ENCODE measurements at regions not wholly inside any gene's neighbourhood (a gene's known extent, or its start where the extent isn't known, plus 50 kb on each side); places are given as distances from the start of the nearest gene placed in this dataset.

- ATAC-seq, result no peak
- no peak overlapping the region for H3K4me2 ChIP-seq (ENCODE audit: low read length)
- no peaks in the 10 kb centered on the region for H4K20me1 ChIP-seq (ENCODE audit: insufficient read depth)
- no peak overlapping the region for H3K4me3 ChIP-seq (replicated peaks in 1 of 2; ENCODE audit: low read depth in 1 of 2, low read length in 2 of 2)
- BruUV-seq (replicated peaks), result no TSS peak
- intact Hi-C loops (cut with micrococcal nuclease), result no loop called here
- RAD21 ChIA-PET (ENCODE audit: low non-redundant PET in 1 of 2, low total read pairs in 2 of 2, uncharacterized antibody in 2 of 2, unreplicated experiment in 2 of 2), result no interaction called here
- no peak overlapping the region for H3K27ac ChIP-seq (ENCODE audit: low read depth, low read length)
- no peak overlapping the region for H2AFZ ChIP-seq (ENCODE audit: low read depth, low read length, poor library complexity, severe bottlenecking)
- TF ChIP-seq POLR2A (IDR thresholded peaks at IDR 0.05; ENCODE audit: borderline replicate concordance, extremely low read depth, insufficient read depth, insufficient read length) (no peak), ZFX (IDR thresholded peaks at IDR 0.05) (no peak), CBX3 (IDR thresholded peaks at IDR 0.05; ENCODE audit: low read depth) (no peak), YY1 (IDR thresholded peaks at IDR 0.05; ENCODE audit: extremely low read depth, insufficient replicate concordance, low read depth, low read length) (no peak), TCF7L2 (IDR thresholded peaks at IDR 0.05; ENCODE audit: borderline replicate concordance, extremely low read depth, insufficient read depth, insufficient read length) (no peak), ELF1 (IDR thresholded peaks at IDR 0.05; ENCODE audit: borderline replicate concordance, low read depth) (no peak), RAD21 (IDR thresholded peaks at IDR 0.05; ENCODE audit: low read depth) (no peak)
- H3K4me1 ChIP-seq (ENCODE audit: control insufficient read depth in 1 of 2, insufficient read depth in 2 of 2, low read length in 2 of 2), result no peaks in the 10 kb centered on the region
- no peaks in the 10 kb centered on the region for H3K9me3 ChIP-seq (ENCODE audit: control insufficient read depth in 1 of 2, insufficient read depth in 1 of 2, low read depth in 1 of 2, low read length in 2 of 2)
- H3K27me3 ChIP-seq (ENCODE audit: insufficient read depth, low read length), result peaks cover 20% of the 10 kb centered on the region
- no peak for DNase-seq (ENCODE audit: low read depth, low spot score)
- no peaks in the 10 kb centered on the region for H3K36me3 ChIP-seq (ENCODE audit: control insufficient read depth in 1 of 2, insufficient read depth in 2 of 2, low read length in 2 of 2)
- H3K9me2 ChIP-seq (ENCODE audit: insufficient read depth), result no peaks in the 10 kb centered on the region
- CTCF ChIA-PET, result no interaction called here
- no peak overlapping the region for H3K9ac ChIP-seq (ENCODE audit: low read length)
- POLR2A ChIA-PET, result no interaction called here
- H3K79me2 ChIP-seq (ENCODE audit: insufficient read depth, low read length), result no peaks in the 10 kb centered on the region
These were observed 147.1 kb upstream of the SESN3 start for GRCh38 chr11:95378111-95378510.

DNA sequence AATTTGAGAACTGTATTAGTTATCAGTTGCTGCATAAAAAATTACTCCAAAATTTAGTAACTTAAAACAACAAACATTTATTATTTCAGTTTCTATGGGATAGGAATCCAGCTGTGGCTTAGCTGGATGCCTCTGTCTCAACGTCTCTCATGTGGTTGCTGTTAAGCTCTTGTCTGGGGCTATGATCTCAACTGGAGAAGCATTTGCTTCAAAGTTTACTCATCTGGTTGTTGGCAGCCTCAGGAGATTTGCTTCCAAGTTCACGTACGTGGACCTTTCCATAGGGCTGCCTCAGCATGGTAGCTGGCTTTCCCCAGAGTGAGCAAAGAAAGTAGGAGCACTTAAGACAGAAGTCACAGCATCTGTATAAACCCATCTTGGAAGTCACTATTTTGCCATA is 144.9 kb upstream of the SESN3 start:
- no peak for ATAC-seq
- no peak for DNase-seq (ENCODE audit: low read depth, low spot score)

More for the DNA sequence above, 144.9 kb upstream of the SESN3 start:
- H3K4me3 ChIP-seq (replicated peaks in 1 of 2; ENCODE audit: low read depth in 1 of 2, low read length in 2 of 2), result no peak overlapping the region
- no peaks in the 10 kb centered on the region for H3K9me2 ChIP-seq (ENCODE audit: insufficient read depth)
- no peak overlapping the region for H3K4me2 ChIP-seq (ENCODE audit: low read length)
- H3K9ac ChIP-seq (ENCODE audit: low read length), result no peak overlapping the region
- H3K27ac ChIP-seq (ENCODE audit: low read depth, low read length), result no peak overlapping the region
- no peaks in the 10 kb centered on the region for H3K4me1 ChIP-seq (ENCODE audit: control insufficient read depth in 1 of 2, insufficient read depth in 2 of 2, low read length in 2 of 2)
- H3K27me3 ChIP-seq (ENCODE audit: insufficient read depth, low read length), result peaks cover 13% of the 10 kb centered on the region; the same call in 1 of the 2 replicates
- BruUV-seq (replicated peaks), result no TSS peak
- RAD21 ChIA-PET (ENCODE audit: low non-redundant PET in 1 of 2, low total read pairs in 2 of 2, uncharacterized antibody in 2 of 2, unreplicated experiment in 2 of 2), result no interaction called here
- no peak overlapping the region for H2AFZ ChIP-seq (ENCODE audit: low read depth, low read length, poor library complexity, severe bottlenecking)
- POLR2A ChIA-PET, result no interaction called here
- CTCF ChIA-PET, result no interaction called here
- intact Hi-C loops (cut with micrococcal nuclease), result no loop called here
- no peaks in the 10 kb centered on the region for H3K79me2 ChIP-seq (ENCODE audit: insufficient read depth, low read length)
- H3K36me3 ChIP-seq (ENCODE audit: control insufficient read depth in 1 of 2, insufficient read depth in 2 of 2, low read length in 2 of 2), result no peaks in the 10 kb centered on the region
- no peak for TF ChIP-seq POLR2A (IDR thresholded peaks at IDR 0.05; ENCODE audit: borderline replicate concordance, extremely low read depth, insufficient read depth, insufficient read length)
- TF ChIP-seq RAD21 (IDR thresholded peaks at IDR 0.05; ENCODE audit: low read depth), result no peak
- no peaks in the 10 kb centered on the region for H3K9me3 ChIP-seq (ENCODE audit: control insufficient read depth in 1 of 2, insufficient read depth in 1 of 2, low read depth in 1 of 2, low read length in 2 of 2)
- no peaks in the 10 kb centered on the region for H4K20me1 ChIP-seq (ENCODE audit: insufficient read depth)

All from HCT116 (cell line).